HG02852 (cell line): ENCODE measurements at regions not wholly inside any gene's neighbourhood (a gene's known extent, or its start where the extent isn't known, plus 50 kb on each side); places are given as distances from the start of the nearest gene placed in this dataset.
A peak's percentile ranks its signal among the peaks of the same experiment; 100 is the strongest.
"Not testable (repeated sequence)": the region's sequence is repeated elsewhere in the genome, so short reads cannot be mapped to it uniquely, and the experiment has no call there.

Experiments used
- ATAC-seq: cut with Tn5 transposase; IDR thresholded peaks from one replicate; pipeline ENCODE4 v1.9.1; 2021; ENCODE audit warnings: mild to moderate bottlenecking, moderate library complexity; ENCODE audit not compliant: unreplicated experiment

- ATAC-seq, result peak; percentile 89
These were observed 262.5 kb downstream of the KCNJ3 start for GRCh38 chr2:154960802-154961583.

- no peak for ATAC-seq
These were observed 254.0 kb downstream of the KCNJ3 start for GRCh38 chr2:154952346-154952980.

- not testable (repeated sequence) for ATAC-seq
These were observed 248.9 kb downstream of the KCNJ3 start for GRCh38 chr2:154947416-154947815.

DNA sequence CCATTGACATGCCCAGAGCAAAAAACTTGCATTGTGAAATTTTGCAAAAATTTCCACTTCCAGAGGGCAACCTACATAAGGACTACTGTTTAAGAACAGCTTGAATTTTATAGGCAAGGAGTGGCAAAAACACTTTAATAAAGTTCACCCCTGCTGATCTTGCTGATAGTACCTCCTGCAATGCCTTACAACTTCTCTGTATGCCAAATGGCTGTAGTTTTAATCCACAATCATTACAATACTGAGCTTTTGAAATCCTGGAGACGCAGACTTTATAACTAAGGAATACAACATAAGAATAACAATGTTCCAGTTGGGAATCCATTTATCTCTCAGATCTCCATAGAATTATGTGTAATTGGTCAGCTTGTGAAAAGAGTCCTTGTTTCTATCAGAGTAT lies 247.5 kb downstream of the KCNJ3 start:
- no peak for ATAC-seq

GRCh38 chr2:154941379-154941778 lies 242.9 kb downstream of the KCNJ3 start:
- no peak for ATAC-seq

GRCh38 chr2:154934213-154934612 lies 235.7 kb downstream of the KCNJ3 start:
- no peak for ATAC-seq

DNA sequence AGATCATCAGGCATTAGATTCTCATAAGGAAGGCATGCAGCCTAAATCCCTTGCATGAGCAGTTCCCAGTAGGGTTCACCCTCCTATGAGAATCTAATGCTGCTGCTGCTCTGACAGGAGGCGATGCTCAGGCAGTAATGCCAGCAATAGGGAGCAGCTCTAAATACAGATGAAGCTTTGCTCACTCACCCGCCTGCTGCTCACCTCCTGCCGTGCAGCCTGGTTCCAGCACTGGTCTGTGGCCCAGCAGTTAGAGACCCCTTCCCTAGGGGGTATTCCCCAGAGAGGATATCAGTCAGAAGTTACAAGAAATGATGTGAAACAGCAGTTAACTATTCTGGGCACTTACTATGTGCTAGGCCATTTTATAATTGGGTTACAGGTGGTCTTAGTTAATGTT lies 226.0 kb downstream of the KCNJ3 start:
- no peak for ATAC-seq

GRCh38 chr2:154914561-154914960 lies 216.1 kb downstream of the KCNJ3 start:
- ATAC-seq, result no peak

- no peak for ATAC-seq
These were observed 213.7 kb downstream of the KCNJ3 start for GRCh38 chr2:154912215-154912614.

DNA sequence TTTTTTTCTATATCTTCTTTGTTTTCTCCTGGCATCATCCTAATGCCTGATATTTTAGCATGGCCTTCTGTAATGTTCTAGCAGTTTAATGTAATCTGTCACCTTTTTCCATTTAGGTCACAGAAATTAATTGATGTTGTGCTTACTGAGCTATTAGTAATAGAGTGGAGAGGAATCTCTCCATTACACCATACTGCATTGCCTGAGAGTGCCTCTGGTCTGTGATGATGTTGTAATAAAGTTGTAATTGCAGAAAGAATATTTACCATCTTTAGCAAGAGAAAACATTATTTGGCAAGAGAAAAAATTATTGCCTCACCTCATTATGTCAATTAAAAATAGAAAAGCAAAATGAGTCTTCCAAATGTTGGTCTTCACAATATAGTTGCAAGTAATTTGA lies 213.2 kb downstream of the KCNJ3 start:
- no peak for ATAC-seq

DNA sequence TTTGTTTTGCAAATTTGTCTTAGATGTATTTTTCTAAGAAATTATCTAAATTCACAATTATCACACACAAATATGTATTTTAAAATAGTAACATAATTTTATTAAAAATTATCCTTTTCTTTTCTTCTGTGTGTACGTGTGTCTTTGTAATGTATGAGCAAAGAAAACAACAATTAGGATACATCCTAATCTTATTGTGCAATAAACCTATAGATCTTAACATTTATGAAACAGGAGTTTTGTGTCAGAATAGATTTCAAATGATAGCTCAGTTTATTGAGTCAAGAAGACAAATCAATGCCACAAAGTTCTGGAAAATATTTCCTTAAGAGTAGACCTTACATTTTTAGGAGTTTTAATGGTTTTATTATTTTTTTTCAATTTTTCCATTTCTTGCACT lies 212.2 kb downstream of the KCNJ3 start:
- ATAC-seq, result no peak

DNA sequence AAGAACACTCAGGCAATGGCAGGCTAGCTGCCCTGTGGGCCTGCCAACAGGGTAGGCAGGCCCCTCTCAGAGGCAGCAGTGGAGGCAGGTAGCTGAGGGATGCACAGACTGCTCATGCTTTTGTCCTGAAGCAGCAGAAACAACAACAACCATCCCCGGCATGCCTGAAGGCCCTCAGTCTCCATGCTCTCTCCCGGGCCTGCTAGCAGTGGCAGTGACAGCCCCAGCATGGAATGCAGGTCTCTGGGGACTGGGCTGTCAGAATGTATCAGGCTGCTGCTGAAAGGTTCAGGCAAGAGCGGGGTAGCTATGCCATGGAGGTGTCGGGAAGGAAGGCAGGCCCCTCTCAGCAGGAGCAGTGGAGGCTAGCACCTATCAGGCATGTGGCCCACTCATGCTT lies 209.8 kb downstream of the KCNJ3 start:
- no peak for ATAC-seq
